Keratinocyte (primary cell): ENCODE measurements at regions not wholly inside any gene's neighbourhood (a gene's known extent, or its start where the extent isn't known, plus 50 kb on each side); places are given as distances from the start of the nearest gene placed in this dataset.

Experiments used
- DNase-seq: peaks from one replicate; pipeline ENCODE4 v3.0.0-alpha.2; 2011; ENCODE audit warnings: low read depth, missing footprints, low spot score
- FAIRE-seq: peaks from 2 replicates; lab custom pipeline; 2011; peaks lifted over from hg19 to GRCh38; lab: Jason Lieb, UNC
- H2AFZ ChIP-seq: 2 replicates; pipeline ENCODE4 v1.6.0; 2012; ENCODE audit warnings: low read length, control low read depth, inconsistent platforms; ENCODE audit not compliant: control insufficient read depth
- H3K27ac ChIP-seq: 2 replicates; pipeline ENCODE4 v1.5.1; 2011; ENCODE audit warnings: low read length; ENCODE audit not compliant: control insufficient read depth, insufficient read depth
- H3K27me3 ChIP-seq: 3 replicates; pipeline ENCODE4 v1.6.0; 2011; ENCODE audit warnings: low read length; ENCODE audit not compliant: control insufficient read depth, insufficient read depth; ENCODE audit errors: extremely low read depth
- H3K36me3 ChIP-seq, 2 experiments: 2 replicates in 1 of 2; 3 replicates in 1 of 2; pipeline ENCODE4 v1.5.1; 2011; ENCODE audit warnings: low read length in 2 of 2, mild to moderate bottlenecking in 1 of 2; ENCODE audit not compliant: control insufficient read depth in 2 of 2, insufficient read depth in 2 of 2; ENCODE audit errors: extremely low read depth in 1 of 2
- H3K4me1 ChIP-seq: 3 replicates; pipeline ENCODE4 v1.5.1; 2011; ENCODE audit warnings: low read length; ENCODE audit not compliant: control insufficient read depth, insufficient read depth; ENCODE audit errors: extremely low read depth
- H3K4me2 ChIP-seq: 3 replicates; pipeline ENCODE4 v1.6.0; 2011; ENCODE audit warnings: low read depth, low read length; ENCODE audit not compliant: control insufficient read depth, insufficient read depth; ENCODE audit errors: extremely low read depth
- H3K4me3 ChIP-seq, 3 experiments: fragments of 200-600 bp in 1 of 3; sonication (generic) in 1 of 3; 2 replicates in 2 of 3; 3 replicates in 1 of 3; pipeline ENCODE4 v1.5.1; 2011 to 2016; ENCODE audit warnings: low read length in 3 of 3, mild to moderate bottlenecking in 3 of 3, control low read depth in 2 of 3, inconsistent platforms in 1 of 3, low read depth in 1 of 3, mixed read lengths in 1 of 3, mixed run types in 1 of 3, moderate library complexity in 1 of 3; ENCODE audit not compliant: control insufficient read depth in 2 of 3, insufficient read depth in 2 of 3; ENCODE audit errors: extremely low read depth in 1 of 3
- H3K79me2 ChIP-seq: 2 replicates; pipeline ENCODE4 v1.6.0; 2012; ENCODE audit warnings: low read length; ENCODE audit not compliant: control insufficient read depth, insufficient read depth
- H3K9ac ChIP-seq: 3 replicates; pipeline ENCODE4 v1.6.0; 2011; ENCODE audit warnings: low read length; ENCODE audit not compliant: control insufficient read depth, insufficient read depth; ENCODE audit errors: extremely low read depth
- H3K9me1 ChIP-seq: 3 replicates; pipeline ENCODE4 v1.6.0; 2011; ENCODE audit warnings: low read length; ENCODE audit not compliant: control insufficient read depth, insufficient read depth; ENCODE audit errors: extremely low read depth
- H3K9me3 ChIP-seq: 2 replicates; pipeline ENCODE4 v1.5.1; 2012; ENCODE audit warnings: low read depth, low read length; ENCODE audit not compliant: control insufficient read depth
- H4K20me1 ChIP-seq: 3 replicates; pipeline ENCODE4 v1.6.0; 2011; ENCODE audit warnings: low read length; ENCODE audit not compliant: control insufficient read depth, insufficient read depth; ENCODE audit errors: extremely low read depth
- CTCF ChIP-seq, 3 experiments: IDR thresholded peaks in 1 of 3; conservative IDR thresholded peaks in 1 of 3; optimal IDR thresholded peaks in 1 of 3; 2 replicates in 2 of 3; 3 replicates in 1 of 3; pipeline versions ENCODE3 to v1.5.1; 2011; ENCODE audit warnings: low read length in 3 of 3, mild to moderate bottlenecking in 3 of 3, moderate library complexity in 2 of 3, control low read depth in 1 of 3, inconsistent platforms in 1 of 3; ENCODE audit not compliant: insufficient read depth in 2 of 3; ENCODE audit errors: extremely low read depth in 1 of 3
- EZH2 ChIP-seq: IDR thresholded peaks from one replicate; pipeline ENCODE4 v1.6.1; 2012; ENCODE audit warnings: inconsistent platforms, mild to moderate bottlenecking, low read length, moderate library complexity
- dilution Hi-C: fragments of 300-500 bp; cut with MboI; formaldehyde crosslinking; loops from one replicate; pipeline ENCODE4 v1.7.0; 2020; ENCODE audit warnings: low sequenced_read_pairs; ENCODE audit not compliant: extremely low pct_ligation_motif_present

- H3K9me1 ChIP-seq = no peaks in the 10 kb centered on the region
- H3K9me3 ChIP-seq = no peaks in the 10 kb centered on the region
- H3K79me2 ChIP-seq = no peaks in the 10 kb centered on the region
- no peaks in the 10 kb centered on the region for H3K36me3 ChIP-seq
- H4K20me1 ChIP-seq = no peaks in the 10 kb centered on the region
- no peak overlapping the region for H3K27ac ChIP-seq
- H3K4me3 ChIP-seq = no peak overlapping the region
- H3K4me1 ChIP-seq = peaks cover 8% of the 10 kb centered on the region
- TF ChIP-seq EZH2 = no peak
- TF ChIP-seq CTCF (optimal IDR thresholded peaks at IDR 0.05 in 1 of 3, IDR thresholded peaks at IDR 0.05 in 1 of 3, conservative IDR thresholded peaks at IDR 0.05 in 1 of 3; ENCODE audit: extremely low read depth in 1 of 3, insufficient read depth in 2 of 3, low read length in 3 of 3) = no peak
- no peak overlapping the region for H2AFZ ChIP-seq
- H3K4me2 ChIP-seq = no peak overlapping the region
- no peaks in the 10 kb centered on the region for H3K27me3 ChIP-seq
- FAIRE-seq (no peak), DNase-seq (no peak)
- no peak overlapping the region for H3K9ac ChIP-seq
- dilution Hi-C loops = no loop called here
These were observed 204.0 kb upstream of the HMCN1 start for GRCh38 chr1:185530215-185530614.

- Histone ChIP-seq H4K20me1 (no peaks in the 10 kb centered on the region), H3K9ac (no peak overlapping the region), H3K27me3 (no peaks in the 10 kb centered on the region), H3K4me1 (peaks cover 8% of the 10 kb centered on the region), H3K79me2 (no peaks in the 10 kb centered on the region), H3K9me1 (no peaks in the 10 kb centered on the region), H3K9me3 (no peaks in the 10 kb centered on the region), H3K27ac (no peak overlapping the region), H3K4me3 (no peak overlapping the region), H2AFZ (no peak overlapping the region), H3K36me3 (no peaks in the 10 kb centered on the region), H3K4me2 (no peak overlapping the region)
- no peak for FAIRE-seq
- TF ChIP-seq EZH2 (no peak), CTCF (optimal IDR thresholded peaks at IDR 0.05 in 1 of 3, IDR thresholded peaks at IDR 0.05 in 1 of 3, conservative IDR thresholded peaks at IDR 0.05 in 1 of 3; ENCODE audit: extremely low read depth in 1 of 3, insufficient read depth in 2 of 3, low read length in 3 of 3) (no peak)
- DNase-seq = no peak
- dilution Hi-C loops = no loop called here
These were observed 204.5 kb upstream of the HMCN1 start for GRCh38 chr1:185529673-185530072.
